ENCODE measurements at regions not wholly inside any gene's neighbourhood (a gene's known extent, or its start where the extent isn't known, plus 50 kb on each side); places are given as distances from the start of the nearest gene placed in this dataset.
"Not testable (repeated sequence)": the region's sequence is repeated elsewhere in the genome, so short reads cannot be mapped to it uniquely, and the experiment has no call there.

GRCh38 chr1:100810360-100810759 lies 84.3 kb downstream of the EXTL2 start:
- H3K9me2 ChIP-seq (replicated peaks; ENCODE audit: insufficient read depth, low read length): no peaks in the 10 kb centered on the region
- no peaks in the 10 kb centered on the region for H3K27me3 ChIP-seq (replicated peaks; ENCODE audit: insufficient read depth, low read length)
- H4K20me1 ChIP-seq (ENCODE audit: insufficient read depth, low read length): no peaks in the 10 kb centered on the region
- H3K4me1 ChIP-seq (ENCODE audit: low read length): no peaks in the 10 kb centered on the region
- TF ChIP-seq CTCF (IDR thresholded peaks at IDR 0.05; ENCODE audit: low read length): no peak
- no peak for TF ChIP-seq EZH2 (optimal IDR thresholded peaks at IDR 0.05; ENCODE audit: low read depth, low read length)
- no peak for TF ChIP-seq EZH2phosphoT487 (IDR thresholded peaks at IDR 0.05; ENCODE audit: low read length)
- H3K9ac ChIP-seq (ENCODE audit: low read length): no peak overlapping the region
- no peak for DNase-seq
- no peaks in the 10 kb centered on the region for H3K36me3 ChIP-seq (replicated peaks; ENCODE audit: insufficient read depth, low read length)
- H2AFZ ChIP-seq (ENCODE audit: low read length): no peak overlapping the region
- no peaks in the 10 kb centered on the region for H3K79me2 ChIP-seq (ENCODE audit: low read length)
- H3F3A ChIP-seq (ENCODE audit: insufficient read depth, low read length): no peaks in the 10 kb centered on the region
- H3K27ac ChIP-seq (ENCODE audit: low read length): no peak overlapping the region
- H3K9me3 ChIP-seq (replicated peaks; ENCODE audit: insufficient read depth, low read length): no peaks in the 10 kb centered on the region
- no peak overlapping the region for H3K4me3 ChIP-seq (ENCODE audit: low read length)
- H3K4me2 ChIP-seq (ENCODE audit: low read depth, low read length): no peak overlapping the region

- H3K79me2 ChIP-seq (ENCODE audit: low read length): no peaks in the 10 kb centered on the region
- no peaks in the 10 kb centered on the region for H3K9me2 ChIP-seq (replicated peaks; ENCODE audit: insufficient read depth, low read length)
- H4K20me1 ChIP-seq (ENCODE audit: insufficient read depth, low read length): no peaks in the 10 kb centered on the region
- TF ChIP-seq CTCF (IDR thresholded peaks at IDR 0.05; ENCODE audit: low read length) (no peak), EZH2phosphoT487 (IDR thresholded peaks at IDR 0.05; ENCODE audit: low read length) (no peak), EZH2 (optimal IDR thresholded peaks at IDR 0.05; ENCODE audit: low read depth, low read length) (no peak)
- no peaks in the 10 kb centered on the region for H3K9me3 ChIP-seq (replicated peaks; ENCODE audit: insufficient read depth, low read length)
- H3K27ac ChIP-seq (ENCODE audit: low read length): no peak overlapping the region
- no peaks in the 10 kb centered on the region for H3K4me1 ChIP-seq (ENCODE audit: low read length)
- H3F3A ChIP-seq (ENCODE audit: insufficient read depth, low read length): no peaks in the 10 kb centered on the region
- no peak overlapping the region for H3K4me3 ChIP-seq (ENCODE audit: low read length)
- no peak overlapping the region for H3K9ac ChIP-seq (ENCODE audit: low read length)
- no peaks in the 10 kb centered on the region for H3K27me3 ChIP-seq (replicated peaks; ENCODE audit: insufficient read depth, low read length)
- no peak overlapping the region for H3K4me2 ChIP-seq (ENCODE audit: low read depth, low read length)
- DNase-seq: no peak
- no peaks in the 10 kb centered on the region for H3K36me3 ChIP-seq (replicated peaks; ENCODE audit: insufficient read depth, low read length)
- no peak overlapping the region for H2AFZ ChIP-seq (ENCODE audit: low read length)
These were observed 82.8 kb downstream of the EXTL2 start for GRCh38 chr1:100811808-100812207.

GRCh38 chr1:100814938-100815337 lies 79.7 kb downstream of the EXTL2 start:
- not testable (repeated sequence) for H3K9me3 ChIP-seq (replicated peaks; ENCODE audit: insufficient read depth, low read length); H4K20me1 ChIP-seq (ENCODE audit: insufficient read depth, low read length); H3K27ac ChIP-seq (ENCODE audit: low read length); H3F3A ChIP-seq (ENCODE audit: insufficient read depth, low read length); H3K4me1 ChIP-seq (ENCODE audit: low read length); H3K79me2 ChIP-seq (ENCODE audit: low read length); H3K36me3 ChIP-seq (replicated peaks; ENCODE audit: insufficient read depth, low read length); H2AFZ ChIP-seq (ENCODE audit: low read length); H3K9ac ChIP-seq (ENCODE audit: low read length); H3K9me2 ChIP-seq (replicated peaks; ENCODE audit: insufficient read depth, low read length); H3K4me3 ChIP-seq (ENCODE audit: low read length); H3K4me2 ChIP-seq (ENCODE audit: low read depth, low read length); H3K27me3 ChIP-seq (replicated peaks; ENCODE audit: insufficient read depth, low read length)
- peak; percentile 13 for DNase-seq

GRCh38 chr1:100816049-100816448 lies 78.6 kb downstream of the EXTL2 start:
- Histone ChIP-seq H3K79me2 (ENCODE audit: low read length) (no peaks in the 10 kb centered on the region), H3K4me3 (ENCODE audit: low read length) (no peak overlapping the region), H3K27ac (ENCODE audit: low read length) (no peak overlapping the region), H3K4me2 (ENCODE audit: low read depth, low read length) (no peak overlapping the region), H3K27me3 (replicated peaks; ENCODE audit: insufficient read depth, low read length) (no peaks in the 10 kb centered on the region), H3K9me2 (replicated peaks; ENCODE audit: insufficient read depth, low read length) (no peaks in the 10 kb centered on the region), H3K9ac (ENCODE audit: low read length) (no peak overlapping the region), H2AFZ (ENCODE audit: low read length) (no peak overlapping the region), H3K36me3 (replicated peaks; ENCODE audit: insufficient read depth, low read length) (no peaks in the 10 kb centered on the region), H3K4me1 (ENCODE audit: low read length) (no peaks in the 10 kb centered on the region), H4K20me1 (ENCODE audit: insufficient read depth, low read length) (no peaks in the 10 kb centered on the region), H3K9me3 (replicated peaks; ENCODE audit: insufficient read depth, low read length) (no peaks in the 10 kb centered on the region), H3F3A (ENCODE audit: insufficient read depth, low read length) (no peaks in the 10 kb centered on the region)
- DNase-seq: no peak
- no peak for TF ChIP-seq CTCF (IDR thresholded peaks at IDR 0.05; ENCODE audit: low read length)
- no peak for TF ChIP-seq EZH2phosphoT487 (IDR thresholded peaks at IDR 0.05; ENCODE audit: low read length)
- no peak for TF ChIP-seq EZH2 (optimal IDR thresholded peaks at IDR 0.05; ENCODE audit: low read depth, low read length)

GRCh38 chr1:100820195-100820594 lies 74.4 kb downstream of the EXTL2 start:
- H3K27me3 ChIP-seq (replicated peaks; ENCODE audit: insufficient read depth, low read length); H3K9ac ChIP-seq (ENCODE audit: low read length); H2AFZ ChIP-seq (ENCODE audit: low read length); H4K20me1 ChIP-seq (ENCODE audit: insufficient read depth, low read length); H3F3A ChIP-seq (ENCODE audit: insufficient read depth, low read length); H3K4me1 ChIP-seq (ENCODE audit: low read length); H3K79me2 ChIP-seq (ENCODE audit: low read length); H3K4me2 ChIP-seq (ENCODE audit: low read depth, low read length); DNase-seq; H3K9me3 ChIP-seq (replicated peaks; ENCODE audit: insufficient read depth, low read length); H3K36me3 ChIP-seq (replicated peaks; ENCODE audit: insufficient read depth, low read length); H3K9me2 ChIP-seq (replicated peaks; ENCODE audit: insufficient read depth, low read length); H3K27ac ChIP-seq (ENCODE audit: low read length); H3K4me3 ChIP-seq (ENCODE audit: low read length): not testable (repeated sequence)

- H3K36me3 ChIP-seq (replicated peaks; ENCODE audit: insufficient read depth, low read length); H3K4me3 ChIP-seq (ENCODE audit: low read length); H3K4me2 ChIP-seq (ENCODE audit: low read depth, low read length); H3K9me2 ChIP-seq (replicated peaks; ENCODE audit: insufficient read depth, low read length); H3F3A ChIP-seq (ENCODE audit: insufficient read depth, low read length); H2AFZ ChIP-seq (ENCODE audit: low read length); H3K9me3 ChIP-seq (replicated peaks; ENCODE audit: insufficient read depth, low read length); H3K27me3 ChIP-seq (replicated peaks; ENCODE audit: insufficient read depth, low read length); H3K9ac ChIP-seq (ENCODE audit: low read length); DNase-seq; H3K27ac ChIP-seq (ENCODE audit: low read length); H3K4me1 ChIP-seq (ENCODE audit: low read length); H4K20me1 ChIP-seq (ENCODE audit: insufficient read depth, low read length); H3K79me2 ChIP-seq (ENCODE audit: low read length): not testable (repeated sequence)
These were observed 72.7 kb downstream of the EXTL2 start for GRCh38 chr1:100821919-100822318.
